ENCODE measurements at regions not wholly inside any gene's neighbourhood (a gene's known extent, or its start where the extent isn't known, plus 50 kb on each side); places are given as distances from the start of the nearest gene placed in this dataset.

DNA sequence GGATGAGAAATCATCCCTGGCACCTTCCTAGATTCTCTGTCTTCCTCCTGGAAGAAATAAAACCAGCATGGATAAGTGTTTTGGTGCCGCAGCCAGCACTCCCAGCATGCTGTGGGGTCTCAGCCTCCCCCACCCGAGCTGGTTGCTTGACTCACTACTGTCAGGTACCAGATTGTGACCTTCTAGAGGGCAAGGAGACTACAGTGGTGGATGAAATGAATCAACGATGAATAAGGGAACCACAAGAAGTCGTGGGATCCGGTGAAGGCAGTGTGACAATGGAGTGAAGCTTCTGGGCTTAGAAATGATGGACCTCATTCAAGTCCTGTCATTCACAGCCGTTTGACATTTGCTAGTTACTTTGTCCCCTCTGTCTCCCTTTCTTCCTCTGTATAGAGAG is 50.2 kb upstream of the SLCO3A1 start:
- DNase-seq, result no peak
